Ovary (tissue), 3 donors: ENCODE measurements at regions not wholly inside any gene's neighbourhood (a gene's known extent, or its start where the extent isn't known, plus 50 kb on each side); places are given as distances from the start of the nearest gene placed in this dataset.

Experiments used
- CTCF ChIP-seq, 3 donors: fragments of 450-650 bp in 2 of 3; fragments of 200-600 bp in 1 of 3; IDR thresholded peaks; one replicate each; pipeline versions ENCODE4 v1.5.1 to v1.8.0; 2016 to 2022; ENCODE audit warnings: antibody characterized with exemption in 3 of 3, mild to moderate bottlenecking in 1 of 3
- EP300 ChIP-seq: sonication (generic); formaldehyde crosslinking; IDR thresholded peaks from one replicate; pipeline ENCODE4 v1.6.1; 2017; ENCODE audit warnings: antibody characterized with exemption
- POLR2A ChIP-seq: fragments of 450-650 bp; IDR thresholded peaks from one replicate; pipeline ENCODE4 v1.6.1; 2017; ENCODE audit warnings: antibody characterized with exemption, mild to moderate bottlenecking, moderate library complexity
- donor health status: DM: no; HTN: no; CAD: no.

- TF ChIP-seq CTCF (IDR thresholded peaks at IDR 0.05) (no peak), POLR2A (no peak), EP300 (no peak)
Measured at GRCh38 chr15:39299486-39300267, 281.2 kb upstream of the THBS1 start.
